Sigmoid colon (tissue), 3 donors: ENCODE measurements at regions not wholly inside any gene's neighbourhood (a gene's known extent, or its start where the extent isn't known, plus 50 kb on each side); places are given as distances from the start of the nearest gene placed in this dataset.

Source experiments
- POLR2A ChIP-seq, 2 donors: fragments of 450-650 bp; IDR thresholded peaks; one replicate each; pipeline ENCODE4 v1.6.1; 2016; ENCODE audit warnings: antibody characterized with exemption in 2 of 2, mild to moderate bottlenecking in 2 of 2, moderate library complexity in 2 of 2
- TF ChIP-seq, protein P1 (sequence below), 4 experiments: fragments of 450-650 bp in 3 of 4; fragments of 200-600 bp in 1 of 4; IDR thresholded peaks; one replicate each; pipeline ENCODE4 v1.5.1; 2016 to 2019; ENCODE audit warnings: antibody characterized with exemption in 4 of 4, mild to moderate bottlenecking in 3 of 4, moderate library complexity in 2 of 4

DNA sequence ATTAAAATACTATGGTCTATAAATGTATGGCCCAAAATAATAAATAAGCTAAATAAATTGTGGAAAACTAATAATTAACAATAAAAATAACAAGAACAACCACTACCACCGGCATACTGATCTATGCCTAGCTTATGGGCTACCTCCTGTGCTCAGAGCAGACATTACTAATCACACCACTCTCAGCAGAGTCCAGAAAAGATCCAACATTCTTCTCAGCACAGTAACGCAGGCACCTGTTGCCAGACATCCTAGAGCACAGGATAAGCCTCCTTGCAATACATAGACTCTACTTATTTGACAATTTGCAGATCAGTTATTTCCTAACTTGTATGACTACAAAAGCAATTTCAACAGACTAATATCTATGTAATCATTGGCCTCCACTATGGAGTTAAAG, 137.1 kb upstream of the NEBL start:
- TF ChIP-seq, protein P1, sequence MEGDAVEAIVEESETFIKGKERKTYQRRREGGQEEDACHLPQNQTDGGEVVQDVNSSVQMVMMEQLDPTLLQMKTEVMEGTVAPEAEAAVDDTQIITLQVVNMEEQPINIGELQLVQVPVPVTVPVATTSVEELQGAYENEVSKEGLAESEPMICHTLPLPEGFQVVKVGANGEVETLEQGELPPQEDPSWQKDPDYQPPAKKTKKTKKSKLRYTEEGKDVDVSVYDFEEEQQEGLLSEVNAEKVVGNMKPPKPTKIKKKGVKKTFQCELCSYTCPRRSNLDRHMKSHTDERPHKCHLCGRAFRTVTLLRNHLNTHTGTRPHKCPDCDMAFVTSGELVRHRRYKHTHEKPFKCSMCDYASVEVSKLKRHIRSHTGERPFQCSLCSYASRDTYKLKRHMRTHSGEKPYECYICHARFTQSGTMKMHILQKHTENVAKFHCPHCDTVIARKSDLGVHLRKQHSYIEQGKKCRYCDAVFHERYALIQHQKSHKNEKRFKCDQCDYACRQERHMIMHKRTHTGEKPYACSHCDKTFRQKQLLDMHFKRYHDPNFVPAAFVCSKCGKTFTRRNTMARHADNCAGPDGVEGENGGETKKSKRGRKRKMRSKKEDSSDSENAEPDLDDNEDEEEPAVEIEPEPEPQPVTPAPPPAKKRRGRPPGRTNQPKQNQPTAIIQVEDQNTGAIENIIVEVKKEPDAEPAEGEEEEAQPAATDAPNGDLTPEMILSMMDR (IDR thresholded peaks at IDR 0.05): no peak
- no peak for TF ChIP-seq POLR2A (IDR thresholded peaks at IDR 0.05)
